ENCODE measurements at regions not wholly inside any gene's neighbourhood (a gene's known extent, or its start where the extent isn't known, plus 50 kb on each side); places are given as distances from the start of the nearest gene placed in this dataset.

GRCh38 chr18:45237343-45238098 lies 377.8 kb upstream of the SLC14A2 start:
- Histone ChIP-seq H3K9me3 (ENCODE audit: severe bottlenecking) (no peaks in the 10 kb centered on the region), H3K36me3 (ENCODE audit: low read depth) (no peaks in the 10 kb centered on the region), H3K27ac (ENCODE audit: poor library complexity, severe bottlenecking) (no peak overlapping the region), H3K4me3 (ENCODE audit: severe bottlenecking) (no peak overlapping the region), H3K27me3 (ENCODE audit: insufficient read depth, poor library complexity, severe bottlenecking) (no peaks in the 10 kb centered on the region), H3K4me1 (ENCODE audit: insufficient read depth, poor library complexity, severe bottlenecking) (no peaks in the 10 kb centered on the region)
- TF ChIP-seq CTCF (IDR thresholded peaks at IDR 0.05; ENCODE audit: poor library complexity, severe bottlenecking), result no peak
- DNase-seq (ENCODE audit: low spot score), result no peak
- no peak for ATAC-seq (ENCODE audit: low read depth)

GRCh38 chr18:45241271-45241670 lies 374.0 kb upstream of the SLC14A2 start:
- no peak for TF ChIP-seq CTCF (IDR thresholded peaks at IDR 0.05; ENCODE audit: poor library complexity, severe bottlenecking)

GRCh38 chr18:45241982-45242565 lies 373.2 kb upstream of the SLC14A2 start:
- H3K4me3 ChIP-seq (ENCODE audit: severe bottlenecking), result no peak overlapping the region
- DNase-seq (ENCODE audit: low spot score), result no peak
- no peak for ATAC-seq (ENCODE audit: low read depth)
- H3K27ac ChIP-seq (ENCODE audit: poor library complexity, severe bottlenecking), result no peak overlapping the region
- H3K9me3 ChIP-seq (ENCODE audit: severe bottlenecking), result no peaks in the 10 kb centered on the region
- no peaks in the 10 kb centered on the region for H3K27me3 ChIP-seq (ENCODE audit: insufficient read depth, poor library complexity, severe bottlenecking)
- H3K4me1 ChIP-seq (ENCODE audit: insufficient read depth, poor library complexity, severe bottlenecking), result no peaks in the 10 kb centered on the region
- no peak for TF ChIP-seq CTCF (IDR thresholded peaks at IDR 0.05; ENCODE audit: poor library complexity, severe bottlenecking)
- H3K36me3 ChIP-seq (ENCODE audit: low read depth), result no peaks in the 10 kb centered on the region

More at GRCh38 chr18:45241271-45241670, 374.0 kb upstream of the SLC14A2 start:
- ATAC-seq (ENCODE audit: low read depth) (no peak), DNase-seq (ENCODE audit: low spot score) (no peak)
- Histone ChIP-seq H3K36me3 (ENCODE audit: low read depth) (no peaks in the 10 kb centered on the region), H3K27me3 (ENCODE audit: insufficient read depth, poor library complexity, severe bottlenecking) (no peaks in the 10 kb centered on the region), H3K9me3 (ENCODE audit: severe bottlenecking) (no peaks in the 10 kb centered on the region), H3K4me1 (ENCODE audit: insufficient read depth, poor library complexity, severe bottlenecking) (no peaks in the 10 kb centered on the region), H3K27ac (ENCODE audit: poor library complexity, severe bottlenecking) (no peak overlapping the region), H3K4me3 (ENCODE audit: severe bottlenecking) (no peak overlapping the region)

- Histone ChIP-seq H3K36me3 (ENCODE audit: low read depth) (no peaks in the 10 kb centered on the region), H3K4me3 (ENCODE audit: severe bottlenecking) (no peak overlapping the region), H3K27me3 (ENCODE audit: insufficient read depth, poor library complexity, severe bottlenecking) (no peaks in the 10 kb centered on the region), H3K4me1 (ENCODE audit: insufficient read depth, poor library complexity, severe bottlenecking) (no peaks in the 10 kb centered on the region), H3K27ac (ENCODE audit: poor library complexity, severe bottlenecking) (no peak overlapping the region), H3K9me3 (ENCODE audit: severe bottlenecking) (no peaks in the 10 kb centered on the region)
- DNase-seq (ENCODE audit: low spot score), result no peak
- TF ChIP-seq CTCF (IDR thresholded peaks at IDR 0.05; ENCODE audit: poor library complexity, severe bottlenecking), result no peak
- no peak for ATAC-seq (ENCODE audit: low read depth)
These were observed 371.8 kb upstream of the SLC14A2 start for GRCh38 chr18:45243340-45244110.
